ENCODE measurements at regions not wholly inside any gene's neighbourhood (a gene's known extent, or its start where the extent isn't known, plus 50 kb on each side); places are given as distances from the start of the nearest gene placed in this dataset.

DNA sequence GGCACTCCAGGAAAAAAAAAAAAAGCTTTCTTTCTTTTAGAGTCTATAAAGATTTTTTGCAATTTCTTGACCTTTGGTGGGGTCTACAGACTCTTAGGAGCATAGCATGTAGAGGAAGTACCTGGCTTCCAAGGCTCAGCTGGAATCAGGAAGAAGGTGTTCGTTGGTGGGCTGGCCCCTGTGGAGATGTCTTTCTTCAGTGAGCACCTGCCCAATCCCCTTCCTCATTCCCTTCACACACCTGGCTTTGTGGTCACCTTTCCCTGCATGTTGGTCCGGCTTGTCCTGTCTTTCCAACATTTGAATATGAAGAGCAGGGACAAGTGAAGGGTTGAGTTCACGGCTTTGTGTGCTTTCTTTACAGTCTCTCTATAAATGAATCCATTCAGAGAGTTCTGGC lies 352.4 kb downstream of the HAPSTR1 start:
- TF ChIP-seq, protein P1, sequence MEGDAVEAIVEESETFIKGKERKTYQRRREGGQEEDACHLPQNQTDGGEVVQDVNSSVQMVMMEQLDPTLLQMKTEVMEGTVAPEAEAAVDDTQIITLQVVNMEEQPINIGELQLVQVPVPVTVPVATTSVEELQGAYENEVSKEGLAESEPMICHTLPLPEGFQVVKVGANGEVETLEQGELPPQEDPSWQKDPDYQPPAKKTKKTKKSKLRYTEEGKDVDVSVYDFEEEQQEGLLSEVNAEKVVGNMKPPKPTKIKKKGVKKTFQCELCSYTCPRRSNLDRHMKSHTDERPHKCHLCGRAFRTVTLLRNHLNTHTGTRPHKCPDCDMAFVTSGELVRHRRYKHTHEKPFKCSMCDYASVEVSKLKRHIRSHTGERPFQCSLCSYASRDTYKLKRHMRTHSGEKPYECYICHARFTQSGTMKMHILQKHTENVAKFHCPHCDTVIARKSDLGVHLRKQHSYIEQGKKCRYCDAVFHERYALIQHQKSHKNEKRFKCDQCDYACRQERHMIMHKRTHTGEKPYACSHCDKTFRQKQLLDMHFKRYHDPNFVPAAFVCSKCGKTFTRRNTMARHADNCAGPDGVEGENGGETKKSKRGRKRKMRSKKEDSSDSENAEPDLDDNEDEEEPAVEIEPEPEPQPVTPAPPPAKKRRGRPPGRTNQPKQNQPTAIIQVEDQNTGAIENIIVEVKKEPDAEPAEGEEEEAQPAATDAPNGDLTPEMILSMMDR (IDR thresholded peaks at IDR 0.05), result no peak
- TF ChIP-seq POLR2A (IDR thresholded peaks at IDR 0.05), result no peak

Data from thyroid gland (tissue), 4 donors.